Forelimb muscle (tissue), 1 donor: ENCODE measurements at regions not wholly inside any gene's neighbourhood (a gene's known extent, or its start where the extent isn't known, plus 50 kb on each side); places are given as distances from the start of the nearest gene placed in this dataset.

Source experiments
- DNase-seq: peaks from one replicate; pipeline ENCODE4 v3.0.0-alpha.2; 2013; ENCODE audit warnings: low read depth

GRCh38 chr9:3732077-3733038, 206.6 kb upstream of the RFX3 start:
- DNase-seq: peak; percentile 60

GRCh38 chr9:3730511-3730922, 204.7 kb upstream of the RFX3 start:
- DNase-seq: no peak

GRCh38 chr9:3721096-3721495, 195.3 kb upstream of the RFX3 start:
- no peak for DNase-seq

- no peak for DNase-seq
Measured at GRCh38 chr9:3719286-3719685, 193.5 kb upstream of the RFX3 start.

GRCh38 chr9:3716415-3716814, 190.6 kb upstream of the RFX3 start:
- no peak for DNase-seq

GRCh38 chr9:3708751-3709150, 182.9 kb upstream of the RFX3 start:
- no peak for DNase-seq

GRCh38 chr9:3704890-3705289, 179.1 kb upstream of the RFX3 start:
- no peak for DNase-seq

- DNase-seq: no peak
Measured at GRCh38 chr9:3700772-3701171, 175.0 kb upstream of the RFX3 start.

GRCh38 chr9:3699883-3700282, 174.1 kb upstream of the RFX3 start:
- DNase-seq: no peak

GRCh38 chr9:3698531-3698930, 172.7 kb upstream of the RFX3 start:
- no peak for DNase-seq

- no peak for DNase-seq
Measured at GRCh38 chr9:3698076-3698475, 172.3 kb upstream of the RFX3 start.

GRCh38 chr9:3696368-3696767, 170.6 kb upstream of the RFX3 start:
- DNase-seq: no peak

GRCh38 chr9:3692606-3693005, 166.8 kb upstream of the RFX3 start:
- no peak for DNase-seq

- DNase-seq: no peak
Measured at GRCh38 chr9:3689555-3689954, 163.8 kb upstream of the RFX3 start.

- no peak for DNase-seq
Measured at GRCh38 chr9:3687145-3687544, 161.3 kb upstream of the RFX3 start.

- DNase-seq: no peak
Measured at GRCh38 chr9:3682186-3682585, 156.4 kb upstream of the RFX3 start.

GRCh38 chr9:3677541-3677940, 151.7 kb upstream of the RFX3 start:
- DNase-seq: no peak

GRCh38 chr9:3676766-3677165, 151.0 kb upstream of the RFX3 start:
- no peak for DNase-seq

- no peak for DNase-seq
Measured at GRCh38 chr9:3675946-3676345, 150.1 kb upstream of the RFX3 start.

- DNase-seq: no peak
Measured at GRCh38 chr9:3674561-3674960, 148.8 kb upstream of the RFX3 start.

GRCh38 chr9:3672399-3672798, 146.6 kb upstream of the RFX3 start:
- no peak for DNase-seq

- no peak for DNase-seq
Measured at GRCh38 chr9:3664044-3664443, 138.2 kb upstream of the RFX3 start.

GRCh38 chr9:3662671-3663070, 136.9 kb upstream of the RFX3 start:
- DNase-seq: no peak

- no peak for DNase-seq
Measured at GRCh38 chr9:3660936-3661335, 135.1 kb upstream of the RFX3 start.
